Suppressor macrophage (primary cell): ENCODE measurements at regions not wholly inside any gene's neighbourhood (a gene's known extent, or its start where the extent isn't known, plus 50 kb on each side); places are given as distances from the start of the nearest gene placed in this dataset.

ENCODE experiments used
- DNase-seq, 4 experiments: peaks; one replicate each; pipeline ENCODE4 v3.0.0-alpha.2; 2020 to 2022

GRCh38 chr11:11076879-11077278 lies 219.0 kb upstream of the ZBED5 start:
- DNase-seq = no peak

GRCh38 chr11:11076276-11076675 lies 218.4 kb upstream of the ZBED5 start:
- DNase-seq = no peak

GRCh38 chr11:11075515-11076171 lies 217.8 kb upstream of the ZBED5 start:
- DNase-seq = no peak

DNA sequence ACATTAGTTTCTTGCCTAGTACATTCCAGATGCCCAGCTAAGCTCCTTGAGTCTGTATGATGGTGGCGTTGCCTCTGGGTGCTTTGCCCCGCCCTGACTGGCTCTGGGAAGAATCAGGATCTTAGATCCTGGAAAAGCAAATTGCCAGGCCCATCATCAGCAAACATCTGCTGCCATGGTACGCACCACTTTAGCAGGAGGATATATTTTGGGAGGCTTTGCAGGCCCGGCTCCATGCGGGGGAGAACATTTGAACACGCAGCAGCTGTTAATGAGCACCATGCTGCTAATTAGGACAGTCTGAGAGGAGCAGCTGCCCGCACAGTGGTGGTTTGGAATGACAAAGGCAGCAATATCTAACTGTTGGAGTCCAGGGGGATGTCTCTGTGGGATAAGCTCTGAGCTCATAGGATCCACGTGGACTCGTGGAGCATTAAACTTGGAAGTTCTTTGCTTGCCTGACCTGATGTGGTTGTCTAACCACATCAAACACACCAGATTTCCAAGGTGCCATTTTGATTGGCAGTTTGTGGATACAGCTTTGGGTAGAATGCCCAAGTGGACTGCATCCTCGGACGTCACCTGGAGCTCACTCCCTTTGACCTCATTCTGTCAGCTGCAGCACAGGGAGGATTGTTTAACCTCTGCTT lies 217.0 kb upstream of the ZBED5 start:
- no peak for DNase-seq

GRCh38 chr11:11073996-11074395 lies 216.1 kb upstream of the ZBED5 start:
- DNase-seq = no peak

DNA sequence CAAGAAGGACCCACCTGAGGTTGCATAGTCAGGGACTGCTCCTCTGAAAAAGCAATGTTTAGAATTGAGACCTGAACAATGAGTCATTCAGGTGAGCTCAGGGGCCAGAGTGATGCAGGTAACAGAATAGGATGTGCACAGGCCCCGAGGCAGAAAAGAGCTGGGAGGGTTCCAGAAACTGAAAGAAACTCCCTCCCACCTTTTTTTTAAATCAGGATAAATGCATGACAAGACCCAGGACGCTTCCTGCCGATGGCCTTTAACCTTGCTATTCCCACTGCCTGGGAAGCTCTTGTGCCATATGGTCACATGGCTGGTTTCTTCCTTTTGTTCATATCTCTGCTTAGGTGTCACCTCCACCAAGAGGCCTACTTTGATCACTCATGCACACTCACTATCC lies 214.2 kb upstream of the ZBED5 start:
- DNase-seq = no peak

DNA sequence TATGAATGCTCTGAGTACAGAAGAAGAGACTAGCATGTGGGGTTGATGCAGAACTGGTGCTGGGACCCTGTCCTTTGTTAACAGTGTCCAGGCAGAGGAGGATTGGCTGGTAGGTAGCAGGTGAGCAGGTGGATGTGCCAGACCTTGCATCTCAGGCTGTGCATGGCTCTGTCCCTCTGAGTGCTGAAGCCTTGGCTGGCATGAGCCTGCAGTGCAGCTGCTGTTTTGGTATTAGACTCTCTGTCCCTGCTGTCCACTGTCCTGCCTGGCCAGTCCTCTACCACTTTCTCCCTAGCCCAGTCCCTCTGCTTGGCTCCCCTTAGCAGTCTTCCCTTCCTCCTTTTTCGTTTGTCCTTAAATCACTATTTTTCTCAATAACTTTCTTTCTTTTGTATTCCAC lies 213.6 kb upstream of the ZBED5 start:
- DNase-seq = no peak

DNA sequence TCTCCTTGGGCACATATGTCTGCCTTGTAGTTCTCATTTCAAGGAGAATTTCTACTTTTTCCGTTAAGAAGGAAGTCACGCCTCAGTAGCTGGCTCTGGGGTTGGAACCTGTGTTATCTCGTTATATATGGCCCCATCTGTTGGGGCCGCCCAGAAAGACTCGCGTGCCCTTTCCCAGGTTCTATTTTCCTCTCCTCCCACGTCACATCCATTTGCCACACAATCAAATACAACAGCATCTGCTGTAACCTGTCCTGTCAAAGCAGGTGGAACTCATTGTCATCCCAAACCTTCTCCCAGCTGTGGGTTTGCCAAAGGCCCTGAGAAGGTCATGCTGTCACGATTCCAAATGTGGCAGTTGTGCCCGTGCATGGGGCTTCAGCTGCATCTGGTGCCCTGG lies 213.1 kb upstream of the ZBED5 start:
- no peak for DNase-seq

DNA sequence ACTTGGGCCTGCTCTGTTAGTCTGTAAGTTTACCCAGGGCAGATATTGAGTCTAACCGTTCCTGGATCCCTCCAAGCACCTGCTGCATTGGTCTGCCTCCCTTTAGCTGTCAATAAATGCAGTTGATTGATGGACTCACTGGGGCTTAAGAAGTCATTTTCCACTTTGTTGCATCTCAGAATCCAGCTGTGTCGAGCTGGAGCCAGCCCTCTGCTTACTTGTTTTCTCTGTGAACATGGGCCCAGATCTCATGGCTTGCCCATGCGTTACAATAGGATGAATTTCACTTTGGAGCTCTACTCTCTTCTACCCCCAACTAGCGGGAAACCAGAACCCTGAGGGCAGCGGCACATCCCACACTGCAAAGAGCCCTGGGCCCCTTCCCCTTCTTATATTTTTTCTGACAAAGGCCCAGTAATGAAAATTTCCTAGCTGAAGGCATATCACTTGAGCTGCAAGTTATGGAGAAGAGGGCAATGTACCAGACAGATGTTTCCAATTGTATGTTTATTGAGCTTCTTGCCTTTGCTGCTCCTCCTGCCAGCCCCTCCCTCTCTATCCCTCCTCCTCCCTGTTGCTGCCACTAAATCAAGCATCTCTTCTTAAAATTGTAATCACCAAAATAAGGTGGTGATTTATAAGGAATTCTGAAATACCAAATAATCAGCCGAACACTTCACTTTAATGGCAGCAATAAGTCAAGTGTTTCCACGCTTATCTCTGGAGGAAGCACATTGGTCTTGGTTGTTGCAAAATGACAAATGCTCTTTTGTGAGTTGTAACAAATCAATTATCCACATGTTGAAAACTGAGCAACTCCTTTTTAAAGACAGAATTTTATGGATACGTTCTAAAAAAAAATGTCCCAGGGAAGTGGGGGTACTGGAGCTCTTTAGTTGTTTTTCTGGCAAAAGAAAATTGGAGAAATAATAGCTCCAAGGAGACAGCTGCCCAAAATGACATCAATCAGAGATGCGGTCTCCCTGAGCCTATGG lies 212.3 kb upstream of the ZBED5 start:
- DNase-seq = no peak

- no peak for DNase-seq
Measured at GRCh38 chr11:11068113-11068512, 210.3 kb upstream of the ZBED5 start.

DNA sequence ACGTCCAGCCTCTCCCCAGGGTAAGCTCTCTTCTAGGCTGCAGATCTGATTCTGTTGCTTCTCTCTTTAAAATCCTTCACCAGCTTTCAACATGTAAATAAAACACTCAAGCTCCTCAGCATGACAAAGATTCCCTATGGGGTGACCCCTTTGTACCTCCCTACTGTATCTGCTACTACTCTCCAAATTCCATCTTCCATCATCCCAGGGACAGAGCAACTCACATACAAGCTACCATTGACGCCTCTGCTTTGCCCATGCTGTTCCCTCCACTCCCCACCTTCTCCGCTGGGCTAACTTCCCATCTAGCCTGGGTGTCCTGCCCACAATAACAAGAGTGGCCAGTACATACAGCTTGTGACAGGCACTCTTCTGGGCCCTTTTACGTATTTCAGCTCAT lies 207.5 kb upstream of the ZBED5 start:
- no peak for DNase-seq

- no peak for DNase-seq
Measured at GRCh38 chr11:11057472-11057854, 199.6 kb upstream of the ZBED5 start.

GRCh38 chr11:11056749-11057471 lies 199.1 kb upstream of the ZBED5 start:
- no peak for DNase-seq

GRCh38 chr11:11056316-11056715 lies 198.5 kb upstream of the ZBED5 start:
- no peak for DNase-seq

GRCh38 chr11:11047851-11048610 lies 190.2 kb upstream of the ZBED5 start:
- no peak for DNase-seq

GRCh38 chr11:11046781-11047180 lies 188.9 kb upstream of the ZBED5 start:
- no peak for DNase-seq

GRCh38 chr11:11045156-11045930 lies 187.5 kb upstream of the ZBED5 start:
- DNase-seq = no peak

GRCh38 chr11:11044137-11044855 lies 186.4 kb upstream of the ZBED5 start:
- no peak for DNase-seq

DNA sequence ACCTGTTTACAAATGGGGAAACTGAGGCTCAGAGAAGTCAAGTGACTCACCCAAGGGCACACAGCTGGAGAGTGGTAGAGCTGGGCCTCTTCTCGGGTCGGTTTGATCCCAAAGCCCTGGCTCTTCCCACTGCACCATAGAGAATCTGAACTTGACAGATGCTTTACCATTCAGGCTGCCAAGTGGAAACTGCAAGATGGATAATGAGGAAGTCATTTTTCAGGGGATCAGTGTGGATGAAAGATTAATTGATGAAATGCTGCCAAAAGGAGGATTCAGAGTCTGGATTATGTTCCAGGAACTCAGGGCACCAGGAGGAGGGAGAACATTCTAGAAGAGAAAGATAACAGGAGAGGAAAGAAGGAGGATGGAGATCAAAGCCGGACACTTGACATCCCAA lies 185.9 kb upstream of the ZBED5 start:
- DNase-seq = no peak

DNA sequence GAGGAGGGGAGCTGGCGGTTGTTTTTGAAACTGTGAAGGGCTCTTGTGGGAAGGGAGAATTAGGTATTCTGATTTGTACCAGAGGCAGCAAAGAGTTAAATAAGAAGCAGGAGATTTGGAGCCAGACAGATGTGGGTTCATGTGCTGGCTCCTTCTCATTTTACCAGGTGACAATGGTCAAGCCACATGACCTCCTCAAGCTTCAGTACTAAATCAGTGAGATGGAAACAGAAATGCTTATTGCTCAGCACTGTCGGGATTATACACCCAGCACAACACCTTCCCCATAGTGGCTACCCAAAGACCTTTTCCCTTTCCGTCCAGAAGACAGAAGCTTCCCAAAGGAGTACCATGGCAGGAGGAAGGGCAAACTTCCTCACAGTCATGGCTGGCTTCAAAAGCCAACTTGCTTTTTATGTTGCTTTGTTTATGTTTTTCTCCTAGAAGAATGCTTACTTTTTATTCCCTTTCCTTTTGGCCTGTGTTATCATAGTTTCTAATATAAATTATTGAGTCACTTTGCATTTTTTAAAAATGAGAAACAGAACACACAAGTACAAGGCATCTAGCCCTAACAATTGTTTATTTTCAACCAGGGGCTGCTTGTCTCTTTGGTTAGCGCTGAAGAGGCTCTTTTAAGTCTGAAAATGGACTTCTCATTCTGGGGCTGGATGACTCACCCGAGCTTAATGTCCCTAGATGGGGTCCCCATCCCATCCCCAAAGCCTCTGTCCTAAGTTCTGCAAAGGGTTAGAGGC lies 181.5 kb upstream of the ZBED5 start:
- no peak for DNase-seq
